ENCODE measurements at regions not wholly inside any gene's neighbourhood (a gene's known extent, or its start where the extent isn't known, plus 50 kb on each side); places are given as distances from the start of the nearest gene placed in this dataset.
"Not testable (repeated sequence)": the region's sequence is repeated elsewhere in the genome, so short reads cannot be mapped to it uniquely, and the experiment has no call there.

DNA sequence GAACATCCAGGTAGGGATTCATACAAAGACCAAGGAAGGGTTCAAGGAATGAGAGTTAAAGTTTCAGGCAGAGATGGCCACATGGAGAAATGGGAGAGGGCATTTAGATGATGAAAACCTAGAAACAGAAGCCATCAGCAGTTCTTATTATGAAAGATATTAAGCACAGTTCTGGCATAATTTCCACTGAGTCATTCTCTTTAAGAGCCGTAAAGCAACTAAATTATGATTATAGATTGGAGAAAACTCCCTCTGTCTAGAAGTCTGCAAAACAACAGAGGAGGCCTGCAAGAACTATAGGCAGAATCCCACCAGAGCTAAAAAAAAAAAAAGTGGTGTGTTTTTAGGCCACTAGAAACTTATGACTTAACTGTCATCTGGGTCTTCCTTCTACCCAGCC is 157.1 kb upstream of the MPDZ start:
- Histone ChIP-seq H3K4me3 (ENCODE audit: low read length) (no peak overlapping the region), H3K9ac (ENCODE audit: low read length) (no peak overlapping the region), H2AFZ (ENCODE audit: low read length) (no peak overlapping the region), H3K79me2 (ENCODE audit: low read length) (no peaks in the 10 kb centered on the region), H3K4me1 (ENCODE audit: low read length) (peaks cover 15% of the 10 kb centered on the region), H3K27me3 (ENCODE audit: low read length) (no peaks in the 10 kb centered on the region), H3K9me3 (ENCODE audit: low read length) (no peaks in the 10 kb centered on the region), H3K27ac (ENCODE audit: low read length) (no peak overlapping the region), H3K4me2 (ENCODE audit: low read depth, low read length, poor library complexity, severe bottlenecking) (no peak overlapping the region), H3K9me2 (replicated peaks; ENCODE audit: insufficient read depth, low read length) (no peaks in the 10 kb centered on the region), H4K20me1 (ENCODE audit: insufficient read depth, low read depth, low read length) (no peaks in the 10 kb centered on the region), H3K36me3 (ENCODE audit: insufficient read depth, low read length) (no peaks in the 10 kb centered on the region)
- no peak for DNase-seq

DNA sequence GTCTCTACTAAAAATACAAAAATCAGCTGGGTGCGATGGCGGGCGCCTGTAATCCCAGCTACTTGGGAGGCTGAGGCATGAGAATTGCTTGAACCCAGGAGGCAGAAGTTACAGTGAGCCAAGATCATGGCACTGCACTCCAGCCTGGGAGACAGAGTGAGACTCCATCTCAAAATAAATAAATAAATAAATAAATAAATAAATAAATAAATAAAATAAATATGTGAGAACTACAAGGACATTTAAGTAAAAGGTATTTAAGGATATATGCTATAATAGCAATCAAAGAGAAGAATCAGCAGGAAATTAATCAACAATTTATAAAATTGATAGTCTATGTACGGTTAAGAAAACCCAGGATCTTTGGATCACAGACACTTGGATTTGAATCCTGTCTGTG is 154.0 kb upstream of the MPDZ start:
- not testable (repeated sequence) for H3K9me3 ChIP-seq (ENCODE audit: low read length); H3K27ac ChIP-seq (ENCODE audit: low read length); DNase-seq; H3K9ac ChIP-seq (ENCODE audit: low read length); H3K4me3 ChIP-seq (ENCODE audit: low read length); H3K9me2 ChIP-seq (replicated peaks; ENCODE audit: insufficient read depth, low read length); H3K79me2 ChIP-seq (ENCODE audit: low read length); H3K4me2 ChIP-seq (ENCODE audit: low read depth, low read length, poor library complexity, severe bottlenecking); H4K20me1 ChIP-seq (ENCODE audit: insufficient read depth, low read depth, low read length); H3K27me3 ChIP-seq (ENCODE audit: low read length); H2AFZ ChIP-seq (ENCODE audit: low read length); H3K36me3 ChIP-seq (ENCODE audit: insufficient read depth, low read length)
- peaks cover 46% of the 10 kb centered on the region for H3K4me1 ChIP-seq (ENCODE audit: low read length)

DNA sequence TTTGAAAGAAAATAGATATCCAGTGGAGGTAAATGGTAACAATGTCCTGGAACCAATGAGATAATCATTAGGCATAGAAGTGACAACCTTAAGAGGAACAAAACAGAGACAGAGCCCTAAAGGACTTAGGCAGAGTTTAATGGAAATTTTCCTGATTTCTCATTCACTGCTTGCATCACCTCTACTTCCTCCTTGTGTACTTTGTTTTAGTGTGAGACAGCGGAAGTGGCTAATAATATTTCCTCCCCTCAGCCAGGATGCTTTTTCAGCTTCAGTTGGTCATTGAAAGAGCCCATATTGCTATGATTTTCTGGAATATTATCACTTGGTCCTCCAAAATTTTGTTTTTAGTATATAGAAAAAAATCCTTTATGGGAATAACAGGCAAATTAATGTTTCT is 153.4 kb upstream of the MPDZ start:
- H3K27me3 ChIP-seq (ENCODE audit: low read length) = no peaks in the 10 kb centered on the region
- peaks cover 51% of the 10 kb centered on the region for H3K4me1 ChIP-seq (ENCODE audit: low read length)
- DNase-seq = peak; percentile 66
- H3K4me2 ChIP-seq (ENCODE audit: low read depth, low read length, poor library complexity, severe bottlenecking) = peak overlapping the region; percentile 43
- no peaks in the 10 kb centered on the region for H3K79me2 ChIP-seq (ENCODE audit: low read length)
- no peak overlapping the region for H3K27ac ChIP-seq (ENCODE audit: low read length)
- no peaks in the 10 kb centered on the region for H4K20me1 ChIP-seq (ENCODE audit: insufficient read depth, low read depth, low read length)
- no peak overlapping the region for H3K9ac ChIP-seq (ENCODE audit: low read length)
- 0 out of 2 replicates have a peak overlapping the region, but pooled peaks have one; percentile 70 for H2AFZ ChIP-seq (ENCODE audit: low read length)
- no peak overlapping the region for H3K4me3 ChIP-seq (ENCODE audit: low read length)
- no peaks in the 10 kb centered on the region for H3K9me3 ChIP-seq (ENCODE audit: low read length)
- H3K36me3 ChIP-seq (ENCODE audit: insufficient read depth, low read length) = no peaks in the 10 kb centered on the region
- H3K9me2 ChIP-seq (replicated peaks; ENCODE audit: insufficient read depth, low read length) = no peaks in the 10 kb centered on the region

DNA sequence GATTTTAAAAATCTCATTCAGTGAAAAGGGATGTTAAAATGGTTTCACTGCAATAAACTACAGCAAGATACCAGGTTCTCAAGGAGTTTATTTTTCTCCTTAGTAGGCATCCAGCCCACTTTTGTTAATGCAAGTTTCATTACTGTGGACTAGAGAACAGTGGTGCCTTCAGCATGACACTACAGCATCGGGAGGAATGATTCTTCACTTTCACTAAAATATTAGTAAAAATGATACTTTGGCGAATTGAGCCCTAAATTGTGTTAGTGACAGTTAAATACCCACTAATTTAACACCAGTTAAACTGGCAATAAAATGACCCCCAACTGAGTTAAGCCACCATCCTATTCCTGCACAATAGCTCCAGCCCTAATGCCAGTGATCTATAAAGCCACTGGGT is 152.2 kb upstream of the MPDZ start:
- Histone ChIP-seq H3K4me2 (ENCODE audit: low read depth, low read length, poor library complexity, severe bottlenecking) (peak overlapping the region; percentile 34), H3K27me3 (ENCODE audit: low read length) (no peaks in the 10 kb centered on the region), H4K20me1 (ENCODE audit: insufficient read depth, low read depth, low read length) (no peaks in the 10 kb centered on the region), H3K4me1 (ENCODE audit: low read length) (peaks cover 55% of the 10 kb centered on the region), H2AFZ (ENCODE audit: low read length) (no peak overlapping the region), H3K9me2 (replicated peaks; ENCODE audit: insufficient read depth, low read length) (no peaks in the 10 kb centered on the region), H3K9me3 (ENCODE audit: low read length) (no peaks in the 10 kb centered on the region), H3K36me3 (ENCODE audit: insufficient read depth, low read length) (no peaks in the 10 kb centered on the region), H3K79me2 (ENCODE audit: low read length) (no peaks in the 10 kb centered on the region), H3K4me3 (ENCODE audit: low read length) (no peak overlapping the region), H3K27ac (ENCODE audit: low read length) (no peak overlapping the region), H3K9ac (ENCODE audit: low read length) (no peak overlapping the region)
- no peak for DNase-seq

DNA sequence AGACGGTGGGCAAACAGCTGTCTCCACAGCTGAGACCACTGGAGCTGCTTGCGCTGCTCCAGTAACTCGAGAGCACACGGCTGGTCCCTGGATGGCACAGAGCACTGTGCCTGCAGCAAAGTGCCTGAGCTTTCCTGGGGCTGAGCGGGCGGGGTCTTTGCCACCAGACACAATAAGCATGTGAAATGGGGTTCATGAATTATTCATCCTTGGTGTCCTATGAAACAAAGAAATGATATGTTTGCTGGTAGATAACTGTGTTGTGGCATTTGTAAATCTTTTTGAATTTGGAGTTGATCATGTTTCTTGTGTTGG is 151.7 kb upstream of the MPDZ start:
- H3K36me3 ChIP-seq (ENCODE audit: insufficient read depth, low read length) = no peaks in the 10 kb centered on the region
- no peak overlapping the region for H3K4me3 ChIP-seq (ENCODE audit: low read length)
- H3K9me3 ChIP-seq (ENCODE audit: low read length) = no peaks in the 10 kb centered on the region
- DNase-seq = no peak
- no peaks in the 10 kb centered on the region for H3K27me3 ChIP-seq (ENCODE audit: low read length)
- no peak overlapping the region for H3K27ac ChIP-seq (ENCODE audit: low read length)
- H3K4me2 ChIP-seq (ENCODE audit: low read depth, low read length, poor library complexity, severe bottlenecking) = no peak overlapping the region
- H4K20me1 ChIP-seq (ENCODE audit: insufficient read depth, low read depth, low read length) = no peaks in the 10 kb centered on the region
- H3K9ac ChIP-seq (ENCODE audit: low read length) = no peak overlapping the region
- H3K79me2 ChIP-seq (ENCODE audit: low read length) = no peaks in the 10 kb centered on the region
- H2AFZ ChIP-seq (ENCODE audit: low read length) = peak overlapping the region; percentile 25; the same call in 1 of the 2 replicates
- H3K9me2 ChIP-seq (replicated peaks; ENCODE audit: insufficient read depth, low read length) = no peaks in the 10 kb centered on the region
- H3K4me1 ChIP-seq (ENCODE audit: low read length) = peaks cover 55% of the 10 kb centered on the region

DNA sequence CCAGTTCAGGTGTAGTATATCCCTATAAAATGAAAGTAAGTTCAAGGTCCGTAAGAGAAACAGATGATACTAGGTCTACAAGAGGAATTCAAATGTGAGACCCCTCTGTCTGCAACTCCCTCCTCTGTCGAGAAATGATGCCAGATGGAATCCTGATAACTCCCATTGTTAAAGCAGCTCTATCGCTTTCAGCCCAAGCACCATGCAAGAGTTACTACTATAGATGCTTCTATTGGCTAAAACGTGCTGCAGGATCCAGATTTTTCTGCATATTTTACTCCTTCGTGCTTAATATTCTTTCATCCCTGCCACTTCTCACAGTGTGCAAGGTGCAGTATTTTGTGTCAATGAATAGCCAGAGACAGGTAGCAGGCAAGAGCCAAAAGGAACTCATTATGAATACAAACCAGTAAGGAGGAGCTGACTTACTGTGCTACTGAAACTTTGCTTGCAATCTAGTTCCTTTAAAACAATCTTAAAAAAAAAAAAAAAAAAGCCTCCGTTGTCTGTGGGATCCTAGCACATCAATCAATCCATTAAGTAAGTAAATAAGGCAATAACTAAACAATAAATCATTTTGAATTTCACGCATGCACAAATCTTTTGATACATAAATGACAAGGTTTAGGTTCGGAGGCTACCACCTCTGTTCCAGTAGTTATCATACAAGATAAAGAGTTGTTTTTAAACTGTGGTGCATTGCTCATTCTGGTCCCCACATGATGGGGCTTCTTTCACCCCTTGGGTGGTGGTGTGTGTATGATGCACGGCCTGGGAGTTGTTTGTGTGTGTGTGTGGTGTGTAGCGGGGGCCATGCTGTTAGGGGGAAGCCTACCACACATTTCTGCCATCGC is 151.1 kb upstream of the MPDZ start:
- H3K27ac ChIP-seq (ENCODE audit: low read length) = peak overlapping the region; percentile 20
- H3K79me2 ChIP-seq (ENCODE audit: low read length) = no peaks in the 10 kb centered on the region
- H3K9ac ChIP-seq (ENCODE audit: low read length) = 0 out of 2 replicates have a peak overlapping the region, but pooled peaks have one; percentile 7
- no peaks in the 10 kb centered on the region for H3K27me3 ChIP-seq (ENCODE audit: low read length)
- H3K9me2 ChIP-seq (replicated peaks; ENCODE audit: insufficient read depth, low read length) = no peaks in the 10 kb centered on the region
- H2AFZ ChIP-seq (ENCODE audit: low read length) = peak overlapping the region; percentile 25; the same call in 1 of the 2 replicates
- peak overlapping the region; percentile 14; the same call in 1 of the 2 replicates for H3K4me3 ChIP-seq (ENCODE audit: low read length)
- H3K4me2 ChIP-seq (ENCODE audit: low read depth, low read length, poor library complexity, severe bottlenecking) = peak overlapping the region; percentile 51
- DNase-seq = no peak
- H3K9me3 ChIP-seq (ENCODE audit: low read length) = no peaks in the 10 kb centered on the region
- no peaks in the 10 kb centered on the region for H4K20me1 ChIP-seq (ENCODE audit: insufficient read depth, low read depth, low read length)
- H3K36me3 ChIP-seq (ENCODE audit: insufficient read depth, low read length) = no peaks in the 10 kb centered on the region
- peaks cover 55% of the 10 kb centered on the region for H3K4me1 ChIP-seq (ENCODE audit: low read length)

DNA sequence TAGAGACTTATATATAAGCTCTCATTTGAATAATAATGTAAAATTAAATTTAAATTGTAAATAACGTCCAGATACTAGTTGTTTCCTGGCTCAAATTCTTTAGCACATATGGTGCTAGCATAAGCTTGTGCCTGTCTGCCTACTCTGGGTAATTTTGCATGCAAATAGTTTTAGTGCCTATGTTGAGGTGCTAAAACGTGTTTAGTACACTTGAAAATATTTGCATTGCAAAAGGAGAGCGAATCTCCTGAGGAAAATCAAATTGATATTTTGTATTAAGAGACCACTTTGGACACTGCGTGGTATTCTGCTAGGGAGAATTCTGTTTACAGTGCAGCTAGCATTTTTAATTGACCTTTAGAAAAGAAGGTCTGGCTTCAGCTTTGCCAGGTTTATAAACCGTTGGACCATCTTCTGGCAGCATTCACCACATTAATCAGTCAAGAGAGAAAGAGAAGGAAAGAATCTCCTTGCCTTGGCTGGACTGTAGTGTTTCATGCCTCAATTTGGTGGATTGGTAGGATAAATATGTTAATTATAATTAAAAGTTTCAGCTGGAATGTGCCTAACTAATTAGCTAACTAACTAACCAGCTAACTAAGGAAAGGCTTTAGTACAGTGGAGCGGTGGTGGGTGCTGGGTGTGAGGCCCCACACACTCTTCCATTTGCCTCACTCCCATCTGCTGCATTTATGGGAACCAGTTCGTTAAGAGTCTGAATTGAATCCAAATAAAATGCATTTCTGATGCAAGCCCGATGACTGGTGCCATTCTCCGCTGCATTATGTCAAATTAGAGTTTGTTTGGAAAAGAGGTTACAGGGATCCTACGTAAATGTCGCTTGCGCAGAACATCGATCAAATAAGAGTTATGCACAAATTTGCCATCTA is 150.1 kb upstream of the MPDZ start:
- DNase-seq = peak; percentile 69
- Histone ChIP-seq H3K79me2 (ENCODE audit: low read length) (no peaks in the 10 kb centered on the region), H3K4me3 (ENCODE audit: low read length) (peak overlapping the region; percentile 14; the same call in 1 of the 2 replicates), H3K9me3 (ENCODE audit: low read length) (no peaks in the 10 kb centered on the region), H4K20me1 (ENCODE audit: insufficient read depth, low read depth, low read length) (no peaks in the 10 kb centered on the region), H2AFZ (ENCODE audit: low read length) (0 out of 2 replicates have a peak overlapping the region, but pooled peaks have one; percentile 23), H3K27ac (ENCODE audit: low read length) (peak overlapping the region; percentile 20; the same call in 1 of the 2 replicates), H3K9ac (ENCODE audit: low read length) (no peak overlapping the region), H3K27me3 (ENCODE audit: low read length) (no peaks in the 10 kb centered on the region), H3K4me2 (ENCODE audit: low read depth, low read length, poor library complexity, severe bottlenecking) (peak overlapping the region; percentile 51), H3K36me3 (ENCODE audit: insufficient read depth, low read length) (no peaks in the 10 kb centered on the region), H3K4me1 (ENCODE audit: low read length) (peaks cover 55% of the 10 kb centered on the region), H3K9me2 (replicated peaks; ENCODE audit: insufficient read depth, low read length) (no peaks in the 10 kb centered on the region)

DNA sequence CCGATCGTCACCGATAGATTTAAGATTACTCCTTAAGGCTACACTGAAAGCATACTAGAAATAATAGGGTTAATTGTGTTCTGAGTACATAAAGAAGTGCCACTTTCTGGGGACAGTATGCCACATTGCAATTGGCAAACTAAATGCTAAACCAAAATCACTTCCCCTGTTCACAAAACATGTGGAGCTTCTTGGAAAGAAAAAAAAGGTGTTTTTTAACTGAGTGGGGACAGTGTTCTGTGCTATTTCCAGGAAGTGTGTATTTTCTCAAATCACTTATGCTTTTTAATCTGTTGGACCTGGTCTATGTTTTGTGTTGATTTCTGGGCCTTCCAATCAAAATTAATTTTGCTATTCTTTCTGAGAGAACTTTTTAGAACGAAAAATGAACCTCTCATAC is 149.3 kb upstream of the MPDZ start:
- no peak for DNase-seq
- Histone ChIP-seq H3K4me3 (ENCODE audit: low read length) (no peak overlapping the region), H3K4me2 (ENCODE audit: low read depth, low read length, poor library complexity, severe bottlenecking) (peak overlapping the region; percentile 51), H3K9ac (ENCODE audit: low read length) (no peak overlapping the region), H3K9me2 (replicated peaks; ENCODE audit: insufficient read depth, low read length) (no peaks in the 10 kb centered on the region), H3K4me1 (ENCODE audit: low read length) (peaks cover 55% of the 10 kb centered on the region), H3K27me3 (ENCODE audit: low read length) (no peaks in the 10 kb centered on the region), H3K36me3 (ENCODE audit: insufficient read depth, low read length) (no peaks in the 10 kb centered on the region), H3K79me2 (ENCODE audit: low read length) (no peaks in the 10 kb centered on the region), H3K27ac (ENCODE audit: low read length) (no peak overlapping the region), H3K9me3 (ENCODE audit: low read length) (no peaks in the 10 kb centered on the region), H2AFZ (ENCODE audit: low read length) (no peak overlapping the region), H4K20me1 (ENCODE audit: insufficient read depth, low read depth, low read length) (no peaks in the 10 kb centered on the region)

All from Karpas-422 (cell line).